HG02759 (cell line): ENCODE measurements at regions not wholly inside any gene's neighbourhood (a gene's known extent, or its start where the extent isn't known, plus 50 kb on each side); places are given as distances from the start of the nearest gene placed in this dataset.

Experiments
- ATAC-seq: cut with Tn5 transposase; IDR thresholded peaks from one replicate; pipeline ENCODE4 v1.9.1; 2021; ENCODE audit warnings: mild to moderate bottlenecking, moderate library complexity; ENCODE audit not compliant: unreplicated experiment

DNA sequence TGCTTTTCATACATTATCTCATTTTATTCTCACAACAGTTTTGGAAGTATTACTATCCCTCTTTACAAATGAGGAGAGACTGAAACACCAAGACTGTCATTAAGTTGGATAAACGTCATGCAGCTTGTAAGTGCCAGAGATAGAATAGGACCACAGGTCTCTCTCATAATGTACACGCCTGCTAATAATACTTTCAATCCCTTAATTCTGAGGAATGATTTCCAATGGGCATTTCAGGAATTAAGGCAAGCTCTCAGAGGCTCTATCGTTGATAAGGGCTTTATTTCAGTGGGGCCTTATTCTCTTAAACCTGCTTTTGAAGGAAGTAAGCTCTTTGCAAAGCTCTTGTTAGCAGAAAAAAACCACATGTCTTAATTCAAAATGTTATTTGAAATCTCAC is 229.1 kb downstream of the NFKBIZ start:
- no peak for ATAC-seq

GRCh38 chr3:102078854-102079808 is 229.8 kb downstream of the NFKBIZ start:
- no peak for ATAC-seq

GRCh38 chr3:102079809-102080197 is 230.5 kb downstream of the NFKBIZ start:
- ATAC-seq: no peak

GRCh38 chr3:102081572-102082289 is 232.4 kb downstream of the NFKBIZ start:
- ATAC-seq: no peak

DNA sequence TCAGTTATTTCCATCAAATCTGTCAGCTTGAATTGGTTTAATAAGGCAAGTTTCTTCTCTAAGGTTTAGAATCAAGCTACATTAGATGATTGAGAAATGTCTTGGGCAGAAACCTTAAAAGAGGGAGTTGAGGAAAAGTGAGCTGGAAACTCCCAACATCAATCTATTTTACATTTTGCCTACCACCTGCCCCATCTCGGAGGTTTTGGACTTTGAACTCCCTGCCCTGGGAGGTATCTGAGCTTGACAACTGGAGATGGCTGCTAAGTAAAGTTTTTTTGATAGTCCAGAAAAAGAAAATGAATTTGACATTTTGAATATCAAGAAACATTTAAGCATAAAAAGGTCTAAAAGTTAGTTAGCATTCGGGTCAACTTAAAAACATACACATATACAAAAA is 234.2 kb downstream of the NFKBIZ start:
- no peak for ATAC-seq

GRCh38 chr3:102084006-102084405 is 234.7 kb downstream of the NFKBIZ start:
- ATAC-seq: no peak

DNA sequence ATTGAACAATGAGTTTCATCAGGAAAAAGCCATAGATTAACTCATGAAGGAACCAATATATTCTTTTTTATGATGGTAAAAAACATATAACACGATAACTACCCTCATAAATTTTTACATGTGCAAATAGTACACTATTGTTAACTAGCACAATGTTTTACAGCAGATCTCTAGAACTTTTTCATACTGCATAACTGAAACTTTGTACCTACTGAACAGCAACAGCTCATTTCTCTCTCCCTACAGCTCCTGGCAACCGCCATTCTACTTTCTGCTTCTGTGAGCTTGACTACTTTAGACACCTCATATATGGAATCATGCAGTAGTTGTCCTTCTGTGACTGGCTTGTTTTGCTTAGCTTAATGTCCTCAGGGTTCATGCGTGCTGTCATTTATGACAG is 235.4 kb downstream of the NFKBIZ start:
- no peak for ATAC-seq

- peak; percentile 43 for ATAC-seq
Measured at GRCh38 chr3:102085431-102086176, 236.3 kb downstream of the NFKBIZ start.

DNA sequence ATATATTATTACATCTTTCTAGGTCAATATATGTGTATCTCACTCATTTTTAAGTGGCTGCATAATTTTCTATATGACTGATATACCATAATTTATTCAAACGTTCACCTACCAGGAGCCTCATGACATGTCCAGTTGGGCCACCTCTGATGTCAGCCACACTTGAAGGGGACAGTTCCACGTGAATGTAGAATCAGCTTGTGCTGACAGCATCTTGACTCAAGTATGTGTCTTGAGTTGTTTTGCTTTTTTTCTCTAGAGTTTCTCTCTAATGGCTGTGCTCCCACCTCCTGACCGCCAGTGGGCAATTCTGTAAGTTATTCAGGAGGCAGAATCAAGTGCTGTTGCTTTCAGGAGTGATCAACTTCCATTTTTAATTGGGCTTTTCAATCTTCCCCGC is 237.9 kb downstream of the NFKBIZ start:
- ATAC-seq: no peak

GRCh38 chr3:102089239-102089638 is 239.9 kb downstream of the NFKBIZ start:
- no peak for ATAC-seq

DNA sequence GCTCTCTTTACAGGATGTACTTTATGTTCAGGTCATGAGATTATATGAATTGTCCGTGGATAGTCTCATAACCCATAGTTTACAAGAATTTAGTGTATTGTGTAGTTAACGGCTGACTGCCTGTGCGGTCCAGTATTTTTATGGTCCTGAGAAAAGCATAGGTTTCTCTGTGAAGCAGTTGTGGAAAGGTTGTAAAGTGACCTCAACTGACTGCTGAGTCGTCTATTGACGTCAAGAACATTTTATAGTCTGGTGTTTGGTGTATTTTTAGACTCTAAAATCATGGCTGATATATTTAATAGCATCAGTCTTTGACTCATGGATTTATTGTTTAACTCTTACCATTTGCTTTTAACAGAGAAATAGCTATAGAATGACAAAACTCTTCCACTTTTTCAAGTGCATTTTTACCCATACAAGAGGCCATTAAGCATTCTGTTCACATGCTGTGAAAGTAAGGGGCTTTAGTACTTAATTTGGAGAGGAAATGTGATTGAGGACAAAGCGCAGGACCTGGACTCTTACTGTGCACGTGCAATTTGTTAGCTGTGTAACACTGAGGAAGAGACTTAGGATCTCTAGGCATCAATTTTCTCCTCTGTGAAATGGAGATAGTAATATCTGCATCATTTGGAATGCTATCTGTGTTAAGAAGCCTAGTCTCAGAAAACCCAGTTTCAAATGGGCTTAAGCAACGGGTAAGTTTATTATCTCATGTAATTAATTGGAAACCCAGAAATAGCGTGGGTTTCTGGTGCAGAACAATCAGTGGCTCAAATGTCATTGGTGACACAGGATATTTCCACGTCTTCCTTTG is 240.8 kb downstream of the NFKBIZ start:
- ATAC-seq: no peak

- no peak for ATAC-seq
Measured at GRCh38 chr3:102090721-102091045, 241.4 kb downstream of the NFKBIZ start.

GRCh38 chr3:102091358-102091757 is 242.0 kb downstream of the NFKBIZ start:
- no peak for ATAC-seq

DNA sequence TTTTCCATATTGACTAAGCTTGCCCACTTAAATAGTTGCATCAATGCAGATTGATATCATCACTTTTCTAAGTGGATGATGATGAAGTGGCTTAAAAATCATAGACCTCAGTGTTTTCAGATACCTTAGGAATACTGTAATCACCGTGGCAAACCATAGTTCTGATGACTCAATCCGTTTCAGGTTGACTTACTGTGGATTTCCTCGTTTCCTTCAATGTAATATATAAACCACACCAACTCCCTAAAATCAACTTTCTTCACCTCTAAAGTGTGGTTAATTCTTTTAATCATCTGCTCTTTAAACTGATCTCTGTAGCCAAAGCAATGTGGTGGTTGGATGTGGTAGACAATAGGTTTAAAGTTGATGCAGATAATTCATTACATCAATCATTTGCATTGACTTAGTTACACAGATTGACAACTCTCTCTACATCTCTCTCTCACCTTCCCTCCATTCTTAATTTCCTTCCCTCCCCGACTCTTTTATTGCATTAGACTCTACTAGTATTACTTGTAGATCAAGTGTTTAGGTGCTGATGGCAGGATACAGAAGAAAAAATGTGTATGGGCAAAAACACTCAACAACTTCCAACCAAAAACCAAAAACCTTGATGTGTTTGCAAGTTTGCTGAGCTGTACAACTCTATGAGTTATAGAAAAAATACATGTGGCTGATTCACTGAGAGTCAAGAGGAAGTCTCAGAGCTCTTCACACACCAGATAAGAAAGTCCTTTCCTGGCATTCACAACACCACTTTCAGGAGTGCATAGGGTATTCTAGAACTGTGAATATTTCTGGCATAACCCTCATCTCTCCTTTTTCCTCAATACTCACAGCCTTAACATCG is 243.5 kb downstream of the NFKBIZ start:
- peak; percentile 38 for ATAC-seq

GRCh38 chr3:102094506-102094905 is 245.2 kb downstream of the NFKBIZ start:
- ATAC-seq: no peak

GRCh38 chr3:102095383-102095782 is 246.1 kb downstream of the NFKBIZ start:
- ATAC-seq: no peak

- no peak for ATAC-seq
Measured at GRCh38 chr3:102096066-102096465, 246.8 kb downstream of the NFKBIZ start.

- no peak for ATAC-seq
Measured at GRCh38 chr3:102098130-102098885, 249.0 kb downstream of the NFKBIZ start.

DNA sequence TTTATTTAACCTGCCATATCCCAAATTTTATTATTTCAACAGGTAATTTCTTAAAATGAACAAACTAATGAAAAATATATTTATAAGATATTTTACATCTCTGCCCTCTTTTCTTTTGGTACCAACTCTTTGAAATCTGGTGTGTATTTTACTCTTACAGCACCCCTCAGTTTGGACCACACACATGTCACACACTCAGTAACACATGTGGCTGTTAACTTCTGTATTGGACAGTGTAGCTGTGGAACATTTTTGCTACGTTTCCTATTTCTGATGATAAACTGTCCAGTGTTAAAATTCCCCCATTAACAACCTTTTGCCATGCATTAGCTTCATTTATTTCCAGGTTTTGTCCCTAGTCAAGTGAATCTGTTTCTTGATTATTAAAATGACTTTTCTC is 250.6 kb downstream of the NFKBIZ start:
- no peak for ATAC-seq
